OCI-LY7 (cell line): ENCODE measurements at regions not wholly inside any gene's neighbourhood (a gene's known extent, or its start where the extent isn't known, plus 50 kb on each side); places are given as distances from the start of the nearest gene placed in this dataset.

ENCODE experiments used
- BruUV-seq: library from RNA; stranded (reverse); fragments of 400-500 nt; replicated peaks from 2 replicates; lab custom pipeline; 2021; lab: Mats Ljungman, UMichigan
- CTCF ChIA-PET: fragments of 300-600 bp; sonication (Branson Sonifier 250); formaldehyde crosslinking; loops from one replicate; lab custom pipeline; 2022; ENCODE audit warnings: antibody characterized with exemption; ENCODE audit not compliant: unreplicated experiment; lab: Charles Lee
- POLR2A ChIA-PET: fragments of 300-600 bp; sonication (Branson Sonifier 250); formaldehyde crosslinking; loops from one replicate; lab custom pipeline; 2022; ENCODE audit warnings: antibody characterized with exemption; lab: Charles Lee
- DNase-seq: peaks from one replicate; pipeline ENCODE4 v3.0.0-alpha.2; 2015; ENCODE audit warnings: low spot score
- H2AFZ ChIP-seq: fragments of 200-600 bp; sonication (generic), shearing (Covaris generic); 2 replicates; pipeline ENCODE4 v1.6.1; 2014; ENCODE audit warnings: mild to moderate bottlenecking, antibody characterized with exemption, low read length, moderate library complexity
- H3K27ac ChIP-seq: fragments of 200-600 bp; sonication (generic); 2 replicates; pipeline ENCODE4 v1.5.1; 2014; ENCODE audit warnings: mixed run types, low read depth, mild to moderate bottlenecking, moderate library complexity, low read length, inconsistent platforms; ENCODE audit not compliant: poor library complexity, severe bottlenecking
- H3K36me3 ChIP-seq: fragments of 200-600 bp; sonication (generic); 2 replicates; pipeline ENCODE4 v1.6.1; 2014; ENCODE audit warnings: mild to moderate bottlenecking, antibody characterized with exemption, low read length, moderate library complexity, mixed read lengths; ENCODE audit not compliant: insufficient read depth
- H3K4me1 ChIP-seq: fragments of 200-600 bp; sonication (generic); 2 replicates; pipeline ENCODE4 v1.5.1; 2014; ENCODE audit warnings: mild to moderate bottlenecking, low read length; ENCODE audit not compliant: insufficient read depth, poor library complexity, severe bottlenecking
- H3K4me2 ChIP-seq: fragments of 200-600 bp; sonication (generic); 2 replicates; pipeline ENCODE4 v1.6.1; 2014; ENCODE audit warnings: mild to moderate bottlenecking, low read length
- H3K4me3 ChIP-seq: fragments of 200-600 bp; sonication (generic); 2 replicates; pipeline ENCODE4 v1.5.1; 2014; ENCODE audit warnings: mild to moderate bottlenecking, low read depth, low read length; ENCODE audit not compliant: poor library complexity, severe bottlenecking
- H3K79me2 ChIP-seq: fragments of 200-600 bp; sonication (generic); 2 replicates; pipeline ENCODE4 v1.6.1; 2016; ENCODE audit warnings: low read depth, mild to moderate bottlenecking, low read length, moderate library complexity, mixed read lengths; ENCODE audit not compliant: insufficient read depth
- H3K9me2 ChIP-seq: fragments of 200-600 bp; sonication (generic); 2 replicates; pipeline ENCODE4 v1.6.1; 2016; ENCODE audit warnings: mild to moderate bottlenecking, low read length, mixed read lengths; ENCODE audit not compliant: insufficient read depth
- H3K9me3 ChIP-seq: fragments of 200-600 bp; sonication (generic); 2 replicates; pipeline ENCODE4 v1.6.1; 2014; ENCODE audit warnings: mild to moderate bottlenecking, mixed run types, low read length, mixed read lengths
- H4K20me1 ChIP-seq: fragments of 200-600 bp; sonication (generic); 2 replicates; pipeline ENCODE4 v1.6.1; 2014; ENCODE audit warnings: mild to moderate bottlenecking, antibody characterized with exemption, low read length, moderate library complexity, mixed read lengths; ENCODE audit not compliant: insufficient read depth
- EZH2phosphoT487 ChIP-seq: fragments of 200-600 bp; sonication (generic); IDR thresholded peaks from 2 replicates; pipeline ENCODE4 v1.6.1; 2018; ENCODE audit warnings: low read depth, borderline replicate concordance, mild to moderate bottlenecking, mixed run types, antibody characterized with exemption, low read length, moderate library complexity, mixed read lengths
- intact Hi-C: fragments of 100-400 bp; cut with micrococcal nuclease; formaldehyde crosslinking; loops from one replicate; pipeline ENCODE4 v1.10.0; 2022; ENCODE audit not compliant: unreplicated experiment
- TF ChIP-seq, protein P1 (sequence below): fragments of 200-600 bp; sonication (generic); conservative IDR thresholded peaks from 2 replicates; pipeline ENCODE4 v1.5.1; 2014; ENCODE audit warnings: mild to moderate bottlenecking, antibody characterized with exemption, low read length, moderate library complexity, mixed read lengths

DNA sequence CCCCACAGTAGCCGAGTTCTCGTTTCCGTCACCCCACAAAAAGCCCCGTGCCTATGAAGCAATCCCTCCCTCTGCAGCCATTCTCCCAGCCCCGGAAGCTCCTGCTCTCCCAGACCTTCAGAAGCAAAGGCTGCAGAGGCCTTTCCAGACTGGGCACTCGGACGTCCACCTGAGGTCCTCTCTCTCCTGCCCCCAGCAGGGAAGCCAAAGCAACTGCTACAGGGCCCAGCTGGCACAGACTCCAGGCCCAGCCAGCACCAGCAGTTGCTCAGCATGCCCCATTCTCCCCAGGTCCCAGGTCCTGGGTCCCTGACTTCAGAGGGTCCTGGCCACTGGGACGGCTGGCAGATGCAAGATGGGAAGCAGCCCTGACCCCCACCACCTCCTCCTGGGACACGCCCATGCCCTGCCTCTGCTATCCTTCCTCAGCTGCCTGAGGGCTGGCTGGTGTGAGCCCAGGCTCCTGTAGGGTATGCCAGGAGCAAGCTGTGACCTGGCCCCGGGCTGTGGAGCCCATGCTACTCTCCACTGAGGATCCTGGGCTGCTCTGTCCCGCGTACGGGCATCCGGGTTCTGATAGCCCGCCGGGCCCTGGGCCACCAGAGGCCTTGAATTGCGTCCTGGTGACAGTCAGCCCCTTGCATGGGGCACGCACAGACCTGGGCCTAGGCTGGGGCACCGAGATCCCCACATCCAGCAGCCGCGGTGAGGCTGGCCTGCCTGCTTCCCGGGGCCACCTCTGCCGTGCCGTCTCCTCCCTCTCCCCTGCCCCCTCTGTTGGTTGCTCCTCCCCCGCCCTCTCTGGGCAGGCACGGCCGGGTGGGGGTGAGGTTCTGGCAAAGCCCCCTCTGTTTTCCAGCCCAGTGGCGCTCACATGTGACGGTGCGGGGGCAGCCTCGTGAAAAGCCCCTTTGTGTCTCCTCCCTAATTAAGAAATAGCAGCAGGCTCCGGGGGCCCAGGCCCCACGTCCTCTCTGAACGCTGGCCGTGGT, 1310.3 kb downstream of the BRD1 start:
- no peak for DNase-seq
- POLR2A ChIA-PET: no interaction called here
- CTCF ChIA-PET: no interaction called here
- Histone ChIP-seq H3K4me2 (no peak overlapping the region), H3K9me2 (no peaks in the 10 kb centered on the region), H3K9me3 (no peaks in the 10 kb centered on the region), H3K27ac (no peak overlapping the region), H3K4me1 (no peaks in the 10 kb centered on the region), H3K36me3 (no peaks in the 10 kb centered on the region), H3K4me3 (no peak overlapping the region), H3K79me2 (no peaks in the 10 kb centered on the region), H4K20me1 (no peaks in the 10 kb centered on the region), H2AFZ (no peak overlapping the region)
- BruUV-seq: no TSS peak
- no peak for TF ChIP-seq EZH2phosphoT487
- intact Hi-C loops: no loop called here

- ChIA-PET CTCF (no interaction called here), POLR2A (no interaction called here)
- H3K79me2 ChIP-seq: no peaks in the 10 kb centered on the region
- H4K20me1 ChIP-seq: no peaks in the 10 kb centered on the region
- H3K9me2 ChIP-seq: no peaks in the 10 kb centered on the region
- no peaks in the 10 kb centered on the region for H3K9me3 ChIP-seq
- H2AFZ ChIP-seq: no peak overlapping the region
- intact Hi-C loops: no loop called here
- DNase-seq: no peak
- H3K4me1 ChIP-seq: no peaks in the 10 kb centered on the region
- H3K36me3 ChIP-seq: no peaks in the 10 kb centered on the region
- no TSS peak for BruUV-seq
- TF ChIP-seq, protein P1, sequence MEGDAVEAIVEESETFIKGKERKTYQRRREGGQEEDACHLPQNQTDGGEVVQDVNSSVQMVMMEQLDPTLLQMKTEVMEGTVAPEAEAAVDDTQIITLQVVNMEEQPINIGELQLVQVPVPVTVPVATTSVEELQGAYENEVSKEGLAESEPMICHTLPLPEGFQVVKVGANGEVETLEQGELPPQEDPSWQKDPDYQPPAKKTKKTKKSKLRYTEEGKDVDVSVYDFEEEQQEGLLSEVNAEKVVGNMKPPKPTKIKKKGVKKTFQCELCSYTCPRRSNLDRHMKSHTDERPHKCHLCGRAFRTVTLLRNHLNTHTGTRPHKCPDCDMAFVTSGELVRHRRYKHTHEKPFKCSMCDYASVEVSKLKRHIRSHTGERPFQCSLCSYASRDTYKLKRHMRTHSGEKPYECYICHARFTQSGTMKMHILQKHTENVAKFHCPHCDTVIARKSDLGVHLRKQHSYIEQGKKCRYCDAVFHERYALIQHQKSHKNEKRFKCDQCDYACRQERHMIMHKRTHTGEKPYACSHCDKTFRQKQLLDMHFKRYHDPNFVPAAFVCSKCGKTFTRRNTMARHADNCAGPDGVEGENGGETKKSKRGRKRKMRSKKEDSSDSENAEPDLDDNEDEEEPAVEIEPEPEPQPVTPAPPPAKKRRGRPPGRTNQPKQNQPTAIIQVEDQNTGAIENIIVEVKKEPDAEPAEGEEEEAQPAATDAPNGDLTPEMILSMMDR: no peak
- no peak for TF ChIP-seq EZH2phosphoT487
- no peak overlapping the region for H3K27ac ChIP-seq
- no peak overlapping the region for H3K4me3 ChIP-seq
- H3K4me2 ChIP-seq: no peak overlapping the region
These were observed 1311.1 kb downstream of the BRD1 start for GRCh38 chr22:48516571-48516970.

DNA sequence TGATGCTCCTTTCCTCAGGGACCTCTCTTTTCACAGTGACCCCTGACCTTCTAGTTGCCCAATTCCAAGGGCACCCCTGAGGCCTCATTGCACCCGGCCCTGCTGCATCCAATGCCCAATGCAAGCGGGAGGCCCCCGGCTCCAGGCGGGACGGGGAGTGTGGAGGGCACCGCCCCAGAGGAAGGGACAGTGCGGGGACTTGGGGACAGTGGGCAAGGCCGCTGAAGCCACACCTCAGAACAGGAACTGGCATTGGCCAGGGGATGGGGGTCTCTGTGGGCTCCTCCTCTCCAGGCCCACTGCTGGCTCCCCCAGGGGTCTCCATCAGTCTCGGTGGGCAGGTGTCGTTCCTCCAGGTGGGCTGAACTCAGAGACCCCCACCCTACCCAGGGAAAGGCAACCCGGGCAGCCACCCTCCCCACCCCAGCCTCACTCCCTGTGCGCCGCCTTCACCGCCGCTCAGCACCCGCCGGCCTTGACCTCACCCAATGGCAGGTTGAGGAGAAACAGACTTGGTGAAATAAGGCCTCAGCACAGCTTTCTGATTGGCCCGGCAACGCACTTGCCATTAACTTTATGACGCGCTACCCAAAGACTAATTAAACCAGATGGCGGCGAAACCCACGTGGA, 1312.0 kb downstream of the BRD1 start:
- ChIA-PET POLR2A (no interaction called here), CTCF (no interaction called here)
- no TSS peak for BruUV-seq

More for the DNA sequence above, 1312.0 kb downstream of the BRD1 start:
- no peak overlapping the region for H3K4me2 ChIP-seq
- no peaks in the 10 kb centered on the region for H3K79me2 ChIP-seq
- H3K4me1 ChIP-seq: no peaks in the 10 kb centered on the region
- intact Hi-C loops: no loop called here
- H3K9me2 ChIP-seq: no peaks in the 10 kb centered on the region
- H3K36me3 ChIP-seq: no peaks in the 10 kb centered on the region
- DNase-seq: no peak
- no peaks in the 10 kb centered on the region for H4K20me1 ChIP-seq
- H3K4me3 ChIP-seq: no peak overlapping the region
- no peaks in the 10 kb centered on the region for H3K9me3 ChIP-seq
- H3K27ac ChIP-seq: no peak overlapping the region
- H2AFZ ChIP-seq: no peak overlapping the region
- TF ChIP-seq, protein P1: no peak
- no peak for TF ChIP-seq EZH2phosphoT487
